T-helper 17 cell (primary cell): ENCODE measurements at regions not wholly inside any gene's neighbourhood (a gene's known extent, or its start where the extent isn't known, plus 50 kb on each side); places are given as distances from the start of the nearest gene placed in this dataset.
A peak's percentile ranks its signal among the peaks of the same experiment; 100 is the strongest.
"Not testable (repeated sequence)": the region's sequence is repeated elsewhere in the genome, so short reads cannot be mapped to it uniquely, and the experiment has no call there.

Source experiments
- ATAC-seq: fragments of 150-1000 bp; cut with Tn5 transposase; 2 replicates; pipeline ENCODE4 v1.10.0; 2021; ENCODE audit warnings: mild to moderate bottlenecking, moderate library complexity
- DNase-seq, 3 donors: peaks; one replicate each; pipeline versions ENCODE4 v3.0.0 to v3.0.0-alpha.2; 2020 to 2021
- H3K9me3 ChIP-seq: one replicate; pipeline ENCODE4 v1.7.0; 2013; ENCODE audit warnings: low read length, mild to moderate bottlenecking; ENCODE audit not compliant: control insufficient read depth, poor library complexity, severe bottlenecking
- H3K27ac Mint-ChIP-seq: one replicate; pipeline ENCODE4 v1.8.0; 2022; ENCODE audit warnings: mild to moderate bottlenecking, moderate library complexity, mixed read lengths
- H3K27me3 Mint-ChIP-seq: one replicate; pipeline ENCODE4 v1.8.0; 2022; ENCODE audit warnings: mixed read lengths
- H3K36me3 Mint-ChIP-seq: one replicate; pipeline ENCODE4 v1.8.0; 2022; ENCODE audit warnings: low read depth, mixed read lengths
- H3K4me1 Mint-ChIP-seq: one replicate; pipeline ENCODE4 v1.8.0; 2022; ENCODE audit warnings: mild to moderate bottlenecking, mixed read lengths
- H3K4me3 Mint-ChIP-seq: one replicate; pipeline ENCODE4 v1.8.0; 2022; ENCODE audit warnings: mild to moderate bottlenecking, moderate library complexity, mixed read lengths

DNA sequence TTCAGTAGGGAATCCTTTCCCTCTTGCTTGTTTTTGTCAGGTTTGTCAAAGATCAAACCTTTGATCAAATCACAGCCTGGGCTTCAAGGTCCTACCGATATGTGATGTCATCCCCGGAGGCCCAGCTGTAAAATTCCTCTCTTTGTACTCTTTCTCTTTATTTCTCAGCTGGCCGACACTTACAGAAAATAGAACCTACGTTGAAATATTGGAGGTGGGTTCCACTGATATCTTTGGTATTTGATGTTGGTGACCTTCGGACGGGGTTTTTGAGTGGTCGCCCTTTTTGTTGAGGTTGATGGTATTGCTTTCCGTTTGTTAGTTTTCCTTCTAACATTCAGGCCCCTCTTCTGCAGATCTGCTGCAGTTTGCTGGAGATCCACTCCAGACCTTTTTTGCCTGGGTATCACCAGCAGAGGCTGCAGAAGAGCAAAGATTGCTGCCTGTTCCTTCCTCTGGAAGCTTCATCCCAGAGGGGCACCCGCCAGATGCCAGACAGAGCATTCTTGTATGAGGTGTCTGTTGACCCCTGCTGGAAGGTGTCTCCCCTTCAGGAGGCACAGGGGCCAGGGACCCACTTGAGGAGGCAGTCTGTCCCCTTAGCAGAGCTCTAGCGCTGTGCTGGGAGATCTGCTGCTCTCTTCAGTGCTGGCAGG, 316.3 kb downstream of the MAN2A1 start:
- H3K9me3 ChIP-seq, H3K27ac Mint-ChIP-seq, H3K27me3 Mint-ChIP-seq, H3K36me3 Mint-ChIP-seq, ATAC-seq, H3K4me1 Mint-ChIP-seq, DNase-seq, H3K4me3 Mint-ChIP-seq: not testable (repeated sequence)

- DNase-seq (no peak), ATAC-seq (no peak)
- H3K9me3 ChIP-seq = no peaks in the 10 kb centered on the region
- no peaks in the 10 kb centered on the region for H3K4me1 Mint-ChIP-seq
- no peaks in the 10 kb centered on the region for H3K36me3 Mint-ChIP-seq
- no peak overlapping the region for H3K4me3 Mint-ChIP-seq
- H3K27ac Mint-ChIP-seq = no peak overlapping the region
- peaks cover 3% of the 10 kb centered on the region for H3K27me3 Mint-ChIP-seq
These were observed 317.4 kb downstream of the MAN2A1 start for GRCh38 chr5:110007101-110007500.

GRCh38 chr5:110008131-110008530, 318.4 kb downstream of the MAN2A1 start:
- H3K4me1 Mint-ChIP-seq = no peaks in the 10 kb centered on the region
- no peaks in the 10 kb centered on the region for H3K9me3 ChIP-seq
- H3K27me3 Mint-ChIP-seq = peaks cover 8% of the 10 kb centered on the region
- no peak overlapping the region for H3K27ac Mint-ChIP-seq
- DNase-seq (no peak), ATAC-seq (no peak)
- no peak overlapping the region for H3K4me3 Mint-ChIP-seq
- no peaks in the 10 kb centered on the region for H3K36me3 Mint-ChIP-seq

- DNase-seq (no peak), ATAC-seq (no peak)
- H3K9me3 ChIP-seq = no peaks in the 10 kb centered on the region
- no peaks in the 10 kb centered on the region for H3K36me3 Mint-ChIP-seq
- no peak overlapping the region for H3K27ac Mint-ChIP-seq
- peaks cover 8% of the 10 kb centered on the region for H3K27me3 Mint-ChIP-seq
- no peak overlapping the region for H3K4me3 Mint-ChIP-seq
- H3K4me1 Mint-ChIP-seq = no peaks in the 10 kb centered on the region
These were observed 322.4 kb downstream of the MAN2A1 start for GRCh38 chr5:110012145-110012544.

DNA sequence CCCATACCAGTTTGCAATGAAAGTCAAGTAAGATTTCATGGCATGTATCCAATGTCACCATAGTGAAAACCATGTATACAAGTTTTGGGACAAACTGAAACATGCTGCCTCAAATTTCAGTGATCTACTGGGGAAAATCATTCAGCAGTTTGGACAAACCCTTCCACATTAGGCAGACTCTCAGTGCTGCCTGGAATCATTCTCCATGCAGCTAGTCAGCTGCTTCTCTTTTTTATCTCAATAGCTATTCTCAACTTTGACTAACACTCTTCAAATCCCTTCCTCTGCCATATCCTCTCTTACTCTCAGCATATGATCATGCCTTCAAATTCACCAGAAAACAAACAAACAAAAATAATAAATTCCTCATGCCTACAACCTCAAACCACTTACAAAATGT, 323.3 kb downstream of the MAN2A1 start:
- H3K4me1 Mint-ChIP-seq = no peaks in the 10 kb centered on the region
- H3K27ac Mint-ChIP-seq = no peak overlapping the region
- ATAC-seq (no peak), DNase-seq (no peak)
- H3K36me3 Mint-ChIP-seq = no peaks in the 10 kb centered on the region
- H3K4me3 Mint-ChIP-seq = no peak overlapping the region
- peaks cover 8% of the 10 kb centered on the region for H3K27me3 Mint-ChIP-seq
- H3K9me3 ChIP-seq = no peaks in the 10 kb centered on the region

GRCh38 chr5:110017854-110018253, 328.1 kb downstream of the MAN2A1 start:
- Mint-ChIP-seq H3K36me3 (no peaks in the 10 kb centered on the region), H3K27ac (no peak overlapping the region), H3K4me1 (no peaks in the 10 kb centered on the region), H3K27me3 (no peaks in the 10 kb centered on the region), H3K4me3 (no peak overlapping the region)
- ATAC-seq = no peak
- no peaks in the 10 kb centered on the region for H3K9me3 ChIP-seq
- DNase-seq = no peak

GRCh38 chr5:110018509-110018908, 328.8 kb downstream of the MAN2A1 start:
- no peak for ATAC-seq
- Mint-ChIP-seq H3K4me1 (no peaks in the 10 kb centered on the region), H3K4me3 (no peak overlapping the region), H3K36me3 (no peaks in the 10 kb centered on the region), H3K27ac (no peak overlapping the region), H3K27me3 (no peaks in the 10 kb centered on the region)
- H3K9me3 ChIP-seq = no peaks in the 10 kb centered on the region
- DNase-seq = no peak

DNA sequence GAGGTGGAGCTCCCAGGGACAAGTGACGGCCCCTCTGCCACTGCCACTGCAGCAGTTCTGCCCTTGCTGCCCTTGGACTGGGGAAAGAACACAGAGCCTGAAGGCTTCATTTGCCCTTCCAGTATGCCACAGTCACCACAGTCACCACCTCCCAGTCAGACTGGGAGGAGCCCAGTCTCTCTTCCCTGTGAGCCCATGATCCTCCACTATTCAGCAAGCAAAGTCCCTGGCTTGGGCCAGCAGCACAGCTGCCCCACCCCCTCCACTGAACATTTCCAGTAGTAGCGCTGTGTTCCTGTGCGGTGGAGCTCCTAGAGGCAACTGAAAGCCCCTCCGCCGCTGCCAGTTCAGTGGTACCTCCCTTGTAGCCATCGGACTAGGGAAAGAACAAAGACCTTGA, 329.4 kb downstream of the MAN2A1 start:
- H3K36me3 Mint-ChIP-seq = no peaks in the 10 kb centered on the region
- H3K27me3 Mint-ChIP-seq = no peaks in the 10 kb centered on the region
- DNase-seq (no peak), ATAC-seq (no peak)
- no peaks in the 10 kb centered on the region for H3K9me3 ChIP-seq
- no peak overlapping the region for H3K4me3 Mint-ChIP-seq
- H3K4me1 Mint-ChIP-seq = no peaks in the 10 kb centered on the region
- no peak overlapping the region for H3K27ac Mint-ChIP-seq

- H3K27me3 Mint-ChIP-seq = no peaks in the 10 kb centered on the region
- H3K27ac Mint-ChIP-seq = no peak overlapping the region
- H3K4me1 Mint-ChIP-seq = no peaks in the 10 kb centered on the region
- no peaks in the 10 kb centered on the region for H3K36me3 Mint-ChIP-seq
- H3K4me3 Mint-ChIP-seq = no peak overlapping the region
- DNase-seq = no peak
- no peak for ATAC-seq
- H3K9me3 ChIP-seq = no peaks in the 10 kb centered on the region
These were observed 330.1 kb downstream of the MAN2A1 start for GRCh38 chr5:110019780-110020179.

DNA sequence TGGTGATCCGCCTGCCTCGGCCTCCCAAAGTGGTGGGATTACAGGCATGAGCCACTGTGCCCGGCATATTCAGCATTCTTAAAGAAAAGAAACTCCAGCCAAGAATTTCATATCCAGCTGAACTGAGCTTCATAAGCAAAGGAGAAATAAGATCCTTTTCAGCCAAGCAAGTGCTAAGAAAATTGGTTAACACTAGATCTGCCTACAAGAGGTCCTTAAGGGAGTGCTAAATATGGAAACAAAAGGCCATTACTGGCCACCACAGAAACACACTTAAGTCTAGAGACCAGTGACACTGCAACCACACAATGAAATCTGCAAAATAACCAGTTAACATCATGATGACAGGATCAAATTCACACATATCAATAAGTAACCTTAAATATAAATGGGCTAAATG, 331.5 kb downstream of the MAN2A1 start:
- no peaks in the 10 kb centered on the region for H3K4me1 Mint-ChIP-seq
- no peak overlapping the region for H3K27ac Mint-ChIP-seq
- no peaks in the 10 kb centered on the region for H3K9me3 ChIP-seq
- no peak overlapping the region for H3K4me3 Mint-ChIP-seq
- DNase-seq = no peak
- no peak for ATAC-seq
- no peaks in the 10 kb centered on the region for H3K27me3 Mint-ChIP-seq
- no peaks in the 10 kb centered on the region for H3K36me3 Mint-ChIP-seq

DNA sequence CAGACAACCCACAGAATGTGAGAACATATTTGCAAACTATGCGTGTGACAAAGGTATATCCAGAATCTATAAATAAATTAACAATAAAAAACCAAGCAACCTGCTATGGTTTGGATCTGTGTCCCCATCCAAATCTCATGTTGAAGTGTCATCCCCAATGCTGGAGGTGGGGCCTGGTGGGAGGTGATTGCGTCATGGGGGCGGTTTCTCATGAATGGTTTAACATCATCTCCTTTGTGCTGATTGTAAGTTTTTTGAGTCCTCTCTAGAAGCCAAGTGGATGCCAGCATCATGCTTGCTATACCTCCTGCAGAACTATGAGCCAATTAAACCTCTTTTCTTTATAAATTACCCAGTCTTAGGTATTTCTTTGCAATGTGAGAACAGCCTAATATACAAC, 335.4 kb downstream of the MAN2A1 start:
- no peak overlapping the region for H3K4me3 Mint-ChIP-seq
- H3K4me1 Mint-ChIP-seq = peaks cover 11% of the 10 kb centered on the region
- no peaks in the 10 kb centered on the region for H3K36me3 Mint-ChIP-seq
- DNase-seq (no peak), ATAC-seq (no peak)
- H3K27me3 Mint-ChIP-seq = no peaks in the 10 kb centered on the region
- no peaks in the 10 kb centered on the region for H3K9me3 ChIP-seq
- H3K27ac Mint-ChIP-seq = no peak overlapping the region

DNA sequence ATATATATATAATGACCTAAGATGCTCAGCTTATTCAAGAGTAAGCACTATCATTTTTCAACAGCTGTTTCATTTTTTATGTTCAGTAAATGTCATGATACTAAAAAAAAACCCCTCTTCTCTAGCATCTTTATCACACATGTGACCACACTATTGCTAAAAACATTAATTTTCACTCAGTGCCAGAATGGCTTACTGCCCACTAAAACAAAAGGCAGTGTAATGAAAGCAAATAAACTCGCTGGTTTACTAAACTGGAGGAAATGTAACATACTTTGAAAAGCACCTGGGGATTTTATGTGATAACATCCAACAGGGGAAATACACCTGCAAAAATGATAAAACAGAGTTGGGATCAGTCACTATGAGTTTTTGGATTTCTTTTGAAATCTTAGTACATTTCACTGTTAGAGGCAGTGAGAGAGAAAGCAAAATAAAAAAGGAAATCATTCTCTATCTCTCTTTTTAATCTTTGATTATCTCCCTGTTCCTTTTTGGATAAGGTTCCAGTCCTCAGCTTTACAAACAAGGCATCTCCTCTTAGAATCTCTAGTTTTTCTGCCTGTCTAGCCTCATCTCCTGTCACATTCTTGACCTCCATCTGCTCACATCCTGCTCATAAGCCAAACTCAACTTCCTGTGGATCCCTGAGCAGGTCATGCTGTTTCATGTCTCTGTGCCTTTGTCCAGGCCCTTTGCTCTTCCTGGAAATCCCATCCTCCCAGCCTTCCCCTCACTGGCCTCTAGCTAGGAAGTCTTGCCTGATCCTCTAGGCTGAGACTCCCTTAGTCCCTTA, 338.0 kb downstream of the MAN2A1 start:
- ATAC-seq (no peak), DNase-seq (no peak)
- H3K4me1 Mint-ChIP-seq = peaks cover 15% of the 10 kb centered on the region
- no peaks in the 10 kb centered on the region for H3K9me3 ChIP-seq
- H3K4me3 Mint-ChIP-seq = no peak overlapping the region
- H3K36me3 Mint-ChIP-seq = no peaks in the 10 kb centered on the region
- H3K27ac Mint-ChIP-seq = no peak overlapping the region
- H3K27me3 Mint-ChIP-seq = no peaks in the 10 kb centered on the region

GRCh38 chr5:110031402-110032140, 341.8 kb downstream of the MAN2A1 start:
- peak overlapping the region; percentile 4 for H3K27ac Mint-ChIP-seq
- ATAC-seq (peak; percentile 51), DNase-seq (no peak)
- peaks cover 9% of the 10 kb centered on the region for H3K27me3 Mint-ChIP-seq
- H3K9me3 ChIP-seq = no peaks in the 10 kb centered on the region
- H3K4me1 Mint-ChIP-seq = peaks cover 17% of the 10 kb centered on the region
- no peak overlapping the region for H3K4me3 Mint-ChIP-seq
- H3K36me3 Mint-ChIP-seq = no peaks in the 10 kb centered on the region
